ENCODE measurements at regions not wholly inside any gene's neighbourhood (a gene's known extent, or its start where the extent isn't known, plus 50 kb on each side); places are given as distances from the start of the nearest gene placed in this dataset.

- Histone ChIP-seq H2AFZ (ENCODE audit: low read length) (no peak overlapping the region), H3K27me3 (replicated peaks; ENCODE audit: insufficient read depth, low read length) (no peaks in the 10 kb centered on the region), H3F3A (ENCODE audit: insufficient read depth, low read length) (no peaks in the 10 kb centered on the region), H4K20me1 (ENCODE audit: insufficient read depth, low read length) (no peaks in the 10 kb centered on the region), H3K9me3 (replicated peaks; ENCODE audit: insufficient read depth, low read length) (no peaks in the 10 kb centered on the region), H3K36me3 (replicated peaks; ENCODE audit: insufficient read depth, low read length) (no peaks in the 10 kb centered on the region), H3K9ac (ENCODE audit: low read length) (no peak overlapping the region), H3K4me2 (ENCODE audit: low read depth, low read length) (no peak overlapping the region), H3K79me2 (ENCODE audit: low read length) (no peaks in the 10 kb centered on the region), H3K27ac (ENCODE audit: low read length) (no peak overlapping the region), H3K4me3 (ENCODE audit: low read length) (no peak overlapping the region), H3K4me1 (ENCODE audit: low read length) (no peaks in the 10 kb centered on the region), H3K9me2 (replicated peaks; ENCODE audit: insufficient read depth, low read length) (no peaks in the 10 kb centered on the region)
- TF ChIP-seq EZH2phosphoT487 (IDR thresholded peaks at IDR 0.05; ENCODE audit: low read length) (no peak), CTCF (IDR thresholded peaks at IDR 0.05; ENCODE audit: low read length) (no peak), EZH2 (optimal IDR thresholded peaks at IDR 0.05; ENCODE audit: low read depth, low read length) (no peak)
- no peak for DNase-seq
Measured at GRCh38 chr5:15080219-15080618, 208.6 kb upstream of the ANKH start.

DNA sequence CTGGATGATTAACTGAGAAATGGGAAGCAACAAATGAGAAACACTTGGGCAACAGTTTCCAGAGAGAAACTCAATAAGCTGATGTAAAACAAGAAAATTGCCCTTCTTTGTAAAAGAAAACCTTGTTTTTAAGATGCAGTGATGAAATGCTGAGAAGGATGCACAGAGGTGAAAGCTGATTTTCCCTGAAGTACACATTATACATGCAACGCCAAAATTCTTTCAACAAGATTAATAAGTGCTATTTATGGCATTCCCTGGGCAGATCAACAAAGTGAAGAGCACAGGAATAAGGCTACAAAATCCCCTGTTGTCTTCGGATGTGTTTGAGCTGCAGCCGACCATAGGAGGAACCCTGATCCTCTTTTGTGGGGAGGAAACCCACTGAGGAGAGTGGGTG lies 208.0 kb upstream of the ANKH start:
- Histone ChIP-seq H3K36me3 (replicated peaks; ENCODE audit: insufficient read depth, low read length) (no peaks in the 10 kb centered on the region), H3K4me1 (ENCODE audit: low read length) (no peaks in the 10 kb centered on the region), H3K9me3 (replicated peaks; ENCODE audit: insufficient read depth, low read length) (no peaks in the 10 kb centered on the region), H3K4me2 (ENCODE audit: low read depth, low read length) (no peak overlapping the region), H3K9me2 (replicated peaks; ENCODE audit: insufficient read depth, low read length) (no peaks in the 10 kb centered on the region), H3F3A (ENCODE audit: insufficient read depth, low read length) (no peaks in the 10 kb centered on the region), H3K27ac (ENCODE audit: low read length) (no peak overlapping the region), H3K27me3 (replicated peaks; ENCODE audit: insufficient read depth, low read length) (no peaks in the 10 kb centered on the region), H3K79me2 (ENCODE audit: low read length) (no peaks in the 10 kb centered on the region), H3K9ac (ENCODE audit: low read length) (no peak overlapping the region), H2AFZ (ENCODE audit: low read length) (no peak overlapping the region), H3K4me3 (ENCODE audit: low read length) (no peak overlapping the region), H4K20me1 (ENCODE audit: insufficient read depth, low read length) (no peaks in the 10 kb centered on the region)
- no peak for TF ChIP-seq EZH2phosphoT487 (IDR thresholded peaks at IDR 0.05; ENCODE audit: low read length)
- no peak for TF ChIP-seq CTCF (IDR thresholded peaks at IDR 0.05; ENCODE audit: low read length)
- TF ChIP-seq EZH2 (optimal IDR thresholded peaks at IDR 0.05; ENCODE audit: low read depth, low read length), result no peak
- no peak for DNase-seq

- DNase-seq, result no peak
- Histone ChIP-seq H3K79me2 (ENCODE audit: low read length) (no peaks in the 10 kb centered on the region), H3K27me3 (replicated peaks; ENCODE audit: insufficient read depth, low read length) (no peaks in the 10 kb centered on the region), H3K9me3 (replicated peaks; ENCODE audit: insufficient read depth, low read length) (no peaks in the 10 kb centered on the region), H3K9ac (ENCODE audit: low read length) (no peak overlapping the region), H2AFZ (ENCODE audit: low read length) (no peak overlapping the region), H3F3A (ENCODE audit: insufficient read depth, low read length) (no peaks in the 10 kb centered on the region), H4K20me1 (ENCODE audit: insufficient read depth, low read length) (no peaks in the 10 kb centered on the region), H3K27ac (ENCODE audit: low read length) (no peak overlapping the region), H3K9me2 (replicated peaks; ENCODE audit: insufficient read depth, low read length) (no peaks in the 10 kb centered on the region), H3K36me3 (replicated peaks; ENCODE audit: insufficient read depth, low read length) (no peaks in the 10 kb centered on the region), H3K4me2 (ENCODE audit: low read depth, low read length) (no peak overlapping the region), H3K4me1 (ENCODE audit: low read length) (no peaks in the 10 kb centered on the region), H3K4me3 (ENCODE audit: low read length) (no peak overlapping the region)
- TF ChIP-seq EZH2 (optimal IDR thresholded peaks at IDR 0.05; ENCODE audit: low read depth, low read length) (no peak), CTCF (IDR thresholded peaks at IDR 0.05; ENCODE audit: low read length) (no peak), EZH2phosphoT487 (IDR thresholded peaks at IDR 0.05; ENCODE audit: low read length) (no peak)
Measured at GRCh38 chr5:15074651-15075050, 203.1 kb upstream of the ANKH start.

Data from MM.1S (cell line).